ENCODE measurements at regions not wholly inside any gene's neighbourhood (a gene's known extent, or its start where the extent isn't known, plus 50 kb on each side); places are given as distances from the start of the nearest gene placed in this dataset.

DNA sequence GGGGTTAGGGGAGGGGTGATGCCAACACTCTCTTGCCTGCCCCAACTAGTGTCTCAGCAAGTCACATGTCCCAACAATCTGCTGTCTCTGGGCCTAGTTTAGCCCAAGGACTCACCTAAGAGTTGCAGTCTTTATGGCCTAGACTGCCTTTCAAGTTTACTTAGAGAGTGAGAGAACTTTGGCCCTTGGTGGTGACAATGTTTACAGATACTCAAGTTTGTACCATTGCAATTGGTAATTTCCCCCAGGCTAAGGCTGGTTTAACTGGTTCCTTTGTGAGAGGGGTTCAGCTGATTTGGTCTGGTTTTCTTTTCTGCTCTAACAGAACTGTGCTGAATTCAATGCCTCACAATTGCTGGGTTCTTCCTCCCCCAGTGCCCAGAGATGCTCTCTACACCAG lies 1279.9 kb upstream of the EYS start:
- TF ChIP-seq, protein P1, sequence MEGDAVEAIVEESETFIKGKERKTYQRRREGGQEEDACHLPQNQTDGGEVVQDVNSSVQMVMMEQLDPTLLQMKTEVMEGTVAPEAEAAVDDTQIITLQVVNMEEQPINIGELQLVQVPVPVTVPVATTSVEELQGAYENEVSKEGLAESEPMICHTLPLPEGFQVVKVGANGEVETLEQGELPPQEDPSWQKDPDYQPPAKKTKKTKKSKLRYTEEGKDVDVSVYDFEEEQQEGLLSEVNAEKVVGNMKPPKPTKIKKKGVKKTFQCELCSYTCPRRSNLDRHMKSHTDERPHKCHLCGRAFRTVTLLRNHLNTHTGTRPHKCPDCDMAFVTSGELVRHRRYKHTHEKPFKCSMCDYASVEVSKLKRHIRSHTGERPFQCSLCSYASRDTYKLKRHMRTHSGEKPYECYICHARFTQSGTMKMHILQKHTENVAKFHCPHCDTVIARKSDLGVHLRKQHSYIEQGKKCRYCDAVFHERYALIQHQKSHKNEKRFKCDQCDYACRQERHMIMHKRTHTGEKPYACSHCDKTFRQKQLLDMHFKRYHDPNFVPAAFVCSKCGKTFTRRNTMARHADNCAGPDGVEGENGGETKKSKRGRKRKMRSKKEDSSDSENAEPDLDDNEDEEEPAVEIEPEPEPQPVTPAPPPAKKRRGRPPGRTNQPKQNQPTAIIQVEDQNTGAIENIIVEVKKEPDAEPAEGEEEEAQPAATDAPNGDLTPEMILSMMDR (IDR thresholded peaks at IDR 0.05): no peak
- no peak overlapping the region for H2AFZ ChIP-seq
- H3K9ac ChIP-seq: no peak overlapping the region
- no peaks in the 10 kb centered on the region for H3K79me2 ChIP-seq
- no peak overlapping the region for H3K4me2 ChIP-seq (ENCODE audit: low read length)
- H3K9me3 ChIP-seq (ENCODE audit: control insufficient read depth, low read length): no peaks in the 10 kb centered on the region
- H3K4me3 ChIP-seq (ENCODE audit: low read depth, low read length): no peak overlapping the region
- no peaks in the 10 kb centered on the region for H3K4me1 ChIP-seq
- H3K36me3 ChIP-seq (ENCODE audit: control insufficient read depth, insufficient read depth, low read length): no peaks in the 10 kb centered on the region
- no peak overlapping the region for H3K27ac ChIP-seq
- no peaks in the 10 kb centered on the region for H3K27me3 ChIP-seq (ENCODE audit: control insufficient read depth, insufficient read depth, low read length)

DNA sequence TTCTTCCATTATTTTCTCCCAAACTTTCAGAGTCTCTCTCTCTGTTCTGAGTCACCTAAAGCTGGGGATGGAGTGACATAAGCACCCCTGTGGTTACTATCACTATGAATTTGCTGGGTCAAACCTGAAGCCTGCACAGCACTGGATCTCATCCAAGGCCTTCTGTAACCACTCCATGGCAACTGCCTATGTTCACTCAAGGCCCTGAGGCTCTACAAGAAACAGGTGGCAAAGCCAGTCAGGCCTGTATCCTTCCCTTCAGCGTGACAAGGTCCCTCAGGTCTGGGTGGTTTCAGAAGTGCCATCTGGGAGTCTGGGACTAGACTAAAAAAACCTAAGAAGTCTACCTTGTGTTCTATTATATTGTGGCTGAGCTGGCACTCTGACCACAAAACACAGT lies 1278.8 kb upstream of the EYS start:
- Histone ChIP-seq H3K4me3 (ENCODE audit: low read depth, low read length) (no peak overlapping the region), H3K4me1 (no peaks in the 10 kb centered on the region), H3K36me3 (ENCODE audit: control insufficient read depth, insufficient read depth, low read length) (no peaks in the 10 kb centered on the region), H2AFZ (no peak overlapping the region), H3K9me3 (ENCODE audit: control insufficient read depth, low read length) (no peaks in the 10 kb centered on the region), H3K27me3 (ENCODE audit: control insufficient read depth, insufficient read depth, low read length) (no peaks in the 10 kb centered on the region), H3K9ac (no peak overlapping the region), H3K4me2 (ENCODE audit: low read length) (no peak overlapping the region), H3K27ac (no peak overlapping the region), H3K79me2 (no peaks in the 10 kb centered on the region)
- TF ChIP-seq, protein P1 (IDR thresholded peaks at IDR 0.05): no peak

DNA sequence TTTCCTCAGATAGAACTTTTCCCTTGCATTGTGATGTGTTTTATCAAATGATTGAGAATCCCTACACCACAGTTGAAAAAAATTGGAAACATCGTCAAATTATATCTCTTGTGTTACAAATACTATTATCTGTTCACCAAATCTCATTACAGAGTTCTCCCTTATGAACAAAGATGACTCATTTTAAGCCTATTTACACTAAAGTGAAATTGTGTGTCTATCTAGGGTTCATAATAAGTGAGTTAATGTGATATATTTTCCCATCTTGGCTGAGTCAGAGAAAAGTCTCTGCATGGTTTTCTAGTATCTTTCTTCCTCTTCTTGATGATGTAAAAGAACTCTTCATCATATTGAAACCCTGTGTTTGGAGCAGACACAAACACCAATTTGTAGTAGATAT lies 1263.3 kb upstream of the EYS start:
- Histone ChIP-seq H3K9me3 (ENCODE audit: control insufficient read depth, low read length) (no peaks in the 10 kb centered on the region), H3K4me1 (no peaks in the 10 kb centered on the region), H3K9ac (no peak overlapping the region), H3K79me2 (no peaks in the 10 kb centered on the region), H3K27ac (no peak overlapping the region), H3K4me2 (ENCODE audit: low read length) (no peak overlapping the region), H3K36me3 (ENCODE audit: control insufficient read depth, insufficient read depth, low read length) (no peaks in the 10 kb centered on the region), H3K4me3 (ENCODE audit: low read depth, low read length) (no peak overlapping the region), H3K27me3 (ENCODE audit: control insufficient read depth, insufficient read depth, low read length) (no peaks in the 10 kb centered on the region), H2AFZ (no peak overlapping the region)
- TF ChIP-seq, protein P1 (IDR thresholded peaks at IDR 0.05): no peak

DNA sequence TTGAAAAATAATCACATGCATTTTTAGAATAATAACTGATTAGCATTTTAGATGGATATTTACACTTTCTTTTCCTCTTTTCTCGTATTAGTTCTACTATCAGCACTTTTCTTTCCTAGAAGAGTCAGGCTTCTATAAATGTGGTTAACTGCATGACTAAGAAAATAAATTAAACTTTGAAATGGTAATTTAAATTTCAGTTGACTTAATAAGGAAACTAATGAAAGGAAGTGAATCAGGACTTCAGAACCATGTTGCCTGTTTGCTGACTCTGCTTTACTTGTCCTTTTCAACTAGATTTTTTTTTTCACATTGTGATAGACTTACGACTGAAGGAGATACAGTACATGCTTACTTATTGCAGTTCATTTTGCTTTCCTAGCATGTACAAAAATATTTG lies 1258.2 kb upstream of the EYS start:
- no peak overlapping the region for H2AFZ ChIP-seq
- H3K4me3 ChIP-seq (ENCODE audit: low read depth, low read length): no peak overlapping the region
- no peak overlapping the region for H3K9ac ChIP-seq
- H3K4me2 ChIP-seq (ENCODE audit: low read length): no peak overlapping the region
- no peaks in the 10 kb centered on the region for H3K79me2 ChIP-seq
- H3K27me3 ChIP-seq (ENCODE audit: control insufficient read depth, insufficient read depth, low read length): no peaks in the 10 kb centered on the region
- no peaks in the 10 kb centered on the region for H3K4me1 ChIP-seq
- TF ChIP-seq, protein P1 (IDR thresholded peaks at IDR 0.05): no peak
- no peaks in the 10 kb centered on the region for H3K36me3 ChIP-seq (ENCODE audit: control insufficient read depth, insufficient read depth, low read length)
- no peaks in the 10 kb centered on the region for H3K9me3 ChIP-seq (ENCODE audit: control insufficient read depth, low read length)
- H3K27ac ChIP-seq: no peak overlapping the region

DNA sequence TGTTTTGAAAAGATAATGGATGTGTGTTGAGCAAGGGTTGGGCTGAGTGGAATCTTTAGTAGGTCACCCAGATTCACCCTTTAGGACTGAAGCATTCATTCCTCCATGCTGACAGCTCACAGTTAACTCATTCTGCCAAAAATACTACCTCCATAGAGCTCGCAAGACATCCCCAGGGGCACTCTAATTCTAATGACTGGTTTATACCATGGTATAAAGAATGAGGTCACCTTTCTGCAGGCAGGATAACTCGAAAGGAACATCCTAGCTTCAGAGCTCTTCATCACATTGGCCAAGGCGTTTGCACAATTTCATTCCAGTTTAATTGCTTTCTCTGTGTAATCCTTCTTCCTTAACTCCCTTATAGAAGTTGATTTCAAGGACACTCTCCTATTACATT lies 1257.2 kb upstream of the EYS start:
- Histone ChIP-seq H3K9ac (no peak overlapping the region), H3K4me2 (ENCODE audit: low read length) (no peak overlapping the region), H3K79me2 (no peaks in the 10 kb centered on the region), H3K9me3 (ENCODE audit: control insufficient read depth, low read length) (no peaks in the 10 kb centered on the region), H3K4me3 (ENCODE audit: low read depth, low read length) (no peak overlapping the region), H3K4me1 (no peaks in the 10 kb centered on the region), H3K36me3 (ENCODE audit: control insufficient read depth, insufficient read depth, low read length) (no peaks in the 10 kb centered on the region), H3K27me3 (ENCODE audit: control insufficient read depth, insufficient read depth, low read length) (no peaks in the 10 kb centered on the region), H2AFZ (no peak overlapping the region), H3K27ac (no peak overlapping the region)
- TF ChIP-seq, protein P1 (IDR thresholded peaks at IDR 0.05): no peak
